HT1080 (cell line): ENCODE measurements at regions not wholly inside any gene's neighbourhood (a gene's known extent, or its start where the extent isn't known, plus 50 kb on each side); places are given as distances from the start of the nearest gene placed in this dataset.
"Not testable (repeated sequence)": the region's sequence is repeated elsewhere in the genome, so short reads cannot be mapped to it uniquely, and the experiment has no call there.

ENCODE experiments used
- DNase-seq: peaks from one replicate; pipeline ENCODE4 v3.0.0-alpha.2; 2015; ENCODE audit warnings: low read depth

GRCh38 chr14:106686533-106686932 lies 1160.2 kb downstream of the TMEM121 start:
- no peak for DNase-seq

- no peak for DNase-seq
These were observed 1164.0 kb downstream of the TMEM121 start for GRCh38 chr14:106690333-106690891.

GRCh38 chr14:106691601-106692291 lies 1165.4 kb downstream of the TMEM121 start:
- DNase-seq, result peak; percentile 1

- no peak for DNase-seq
These were observed 1168.4 kb downstream of the TMEM121 start for GRCh38 chr14:106694638-106695393.

- DNase-seq, result not testable (repeated sequence)
These were observed 1172.4 kb downstream of the TMEM121 start for GRCh38 chr14:106698620-106699267.

GRCh38 chr14:106703651-106704050 lies 1177.3 kb downstream of the TMEM121 start:
- not testable (repeated sequence) for DNase-seq

GRCh38 chr14:106706488-106706887 lies 1180.1 kb downstream of the TMEM121 start:
- not testable (repeated sequence) for DNase-seq

- DNase-seq, result not testable (repeated sequence)
These were observed 1183.8 kb downstream of the TMEM121 start for GRCh38 chr14:106710187-106710586.

GRCh38 chr14:106712513-106712912 lies 1186.1 kb downstream of the TMEM121 start:
- not testable (repeated sequence) for DNase-seq

GRCh38 chr14:106714446-106715428 lies 1188.4 kb downstream of the TMEM121 start:
- DNase-seq, result not testable (repeated sequence)

- not testable (repeated sequence) for DNase-seq
These were observed 1191.2 kb downstream of the TMEM121 start for GRCh38 chr14:106717544-106717943.

GRCh38 chr14:106719880-106720279 lies 1193.5 kb downstream of the TMEM121 start:
- not testable (repeated sequence) for DNase-seq

- not testable (repeated sequence) for DNase-seq
These were observed 1195.5 kb downstream of the TMEM121 start for GRCh38 chr14:106721926-106722325.

- not testable (repeated sequence) for DNase-seq
These were observed 1196.7 kb downstream of the TMEM121 start for GRCh38 chr14:106722813-106723687.

- DNase-seq, result not testable (repeated sequence)
These were observed 1201.6 kb downstream of the TMEM121 start for GRCh38 chr14:106727962-106728361.

GRCh38 chr14:106728611-106729010 lies 1202.2 kb downstream of the TMEM121 start:
- no peak for DNase-seq

GRCh38 chr14:106729551-106729950 lies 1203.2 kb downstream of the TMEM121 start:
- no peak for DNase-seq

- no peak for DNase-seq
These were observed 1207.4 kb downstream of the TMEM121 start for GRCh38 chr14:106733771-106734170.

GRCh38 chr14:106737021-106737420 lies 1210.6 kb downstream of the TMEM121 start:
- DNase-seq, result no peak
